HCT116 (cell line): ENCODE measurements at regions not wholly inside any gene's neighbourhood (a gene's known extent, or its start where the extent isn't known, plus 50 kb on each side); places are given as distances from the start of the nearest gene placed in this dataset.

Experiments used
- ATAC-seq: fragments of 200-7000 bp; cut with Tn5 transposase; 2 replicates; pipeline ENCODE4 v1.9.1; 2020; ENCODE audit warnings: mild to moderate bottlenecking, moderate library complexity
- BruUV-seq: library from RNA; stranded (reverse); fragments of 400-500 nt; replicated peaks from 2 replicates; lab custom pipeline; 2021; lab: Mats Ljungman, UMichigan
- CTCF ChIA-PET: fragments of 300-600 bp; sonication (Branson Sonifier 250); formaldehyde crosslinking; loops from one replicate; lab custom pipeline; 2021; ENCODE audit warnings: antibody characterized with exemption; lab: Charles Lee
- POLR2A ChIA-PET: fragments of 300-600, 350-600 bp; sonication (Branson Sonifier 250); formaldehyde crosslinking; loops from one replicate; lab custom pipeline; 2021; ENCODE audit warnings: antibody characterized with exemption; lab: Charles Lee
- RAD21 ChIA-PET, 2 experiments: fragments of 300-600 bp; sonication (Branson Sonifier 250); formaldehyde crosslinking; loops; one replicate each; lab custom pipeline; 2023; ENCODE audit warnings: low total read pairs in 2 of 2; ENCODE audit not compliant: uncharacterized antibody in 2 of 2, unreplicated experiment in 2 of 2, low non-redundant PET in 1 of 2; lab: Charles Lee
- DNase-seq: peaks from one replicate; pipeline ENCODE4 v3.0.0-alpha.2; 2010; ENCODE audit warnings: low read depth, low spot score
- H2AFZ ChIP-seq: fragments of 200-600 bp; shearing (Covaris generic), sonication (generic); 2 replicates; pipeline ENCODE4 v1.6.1; 2017; ENCODE audit warnings: low read depth, mixed run types, mixed read lengths, antibody characterized with exemption, low read length; ENCODE audit not compliant: poor library complexity, severe bottlenecking
- H3K27ac ChIP-seq: 2 replicates; pipeline ENCODE4 v1.5.1; 2012; ENCODE audit warnings: low read depth, low read length
- H3K27me3 ChIP-seq: fragments of 200-600 bp; sonication (generic); 2 replicates; pipeline ENCODE4 v1.6.1; 2016; ENCODE audit warnings: mixed run types, low read length, mixed read lengths; ENCODE audit not compliant: insufficient read depth
- H3K36me3 ChIP-seq, 2 experiments: fragments of 200-500 bp in 1 of 2; fragments of 200-600 bp in 1 of 2; sonication (Bioruptor generic) in 1 of 2; sonication (generic) in 1 of 2; 2 replicates each; pipeline versions ENCODE4 v1.5.1 to v1.6.1; 2014 to 2016; ENCODE audit warnings: low read length in 2 of 2, inconsistent platforms in 1 of 2, mixed read lengths in 1 of 2, mixed run types in 1 of 2; ENCODE audit not compliant: insufficient read depth in 2 of 2, control insufficient read depth in 1 of 2
- H3K4me1 ChIP-seq, 2 experiments: fragments of 200-600 bp in 1 of 2; sonication (generic) in 1 of 2; 2 replicates each; pipeline versions ENCODE4 v1.5.1 to v1.6.1; 2012 to 2017; ENCODE audit warnings: low read length in 2 of 2, inconsistent platforms in 1 of 2, mild to moderate bottlenecking in 1 of 2, mixed read lengths in 1 of 2, mixed run types in 1 of 2, moderate library complexity in 1 of 2; ENCODE audit not compliant: insufficient read depth in 2 of 2, control insufficient read depth in 1 of 2
- H3K4me2 ChIP-seq: fragments of 200-600 bp; sonication (generic); 2 replicates; pipeline ENCODE4 v1.6.1; 2017; ENCODE audit warnings: mixed run types, low read length, mixed read lengths
- H3K4me3 ChIP-seq, 2 experiments: fragments of 200-600 bp in 1 of 2; sonication (generic) in 1 of 2; replicated peaks in 1 of 2; 2 replicates each; pipeline ENCODE4 v1.5.1; 2011 to 2016; ENCODE audit warnings: low read length in 2 of 2, control low read depth in 1 of 2, low read depth in 1 of 2, mild to moderate bottlenecking in 1 of 2, mixed read lengths in 1 of 2, mixed run types in 1 of 2
- H3K79me2 ChIP-seq: fragments of 200-600 bp; sonication (generic); 2 replicates; pipeline ENCODE4 v1.6.1; 2017; ENCODE audit warnings: mild to moderate bottlenecking, mixed run types, low read length, moderate library complexity, mixed read lengths; ENCODE audit not compliant: insufficient read depth
- H3K9ac ChIP-seq: fragments of 200-600 bp; sonication (generic); 2 replicates; pipeline ENCODE4 v1.6.1; 2016; ENCODE audit warnings: low read length, mixed read lengths
- H3K9me2 ChIP-seq: fragments of 200-600 bp; sonication (generic), shearing (Covaris generic); 2 replicates; pipeline ENCODE4 v1.6.1; 2017; ENCODE audit warnings: mixed run types, mild to moderate bottlenecking, moderate library complexity; ENCODE audit not compliant: insufficient read depth
- H3K9me3 ChIP-seq, 2 experiments: fragments of 200-500 bp in 1 of 2; fragments of 200-600 bp in 1 of 2; sonication (Bioruptor generic) in 1 of 2; sonication (generic) in 1 of 2; 2 replicates each; pipeline ENCODE4 v1.6.1; 2014 to 2017; ENCODE audit warnings: low read length in 2 of 2, mixed read lengths in 2 of 2, inconsistent platforms in 1 of 2, low read depth in 1 of 2, mild to moderate bottlenecking in 1 of 2, mixed run types in 1 of 2, moderate library complexity in 1 of 2; ENCODE audit not compliant: control insufficient read depth in 1 of 2, insufficient read depth in 1 of 2
- H4K20me1 ChIP-seq: fragments of 200-600 bp; sonication (generic), shearing (Covaris generic); 2 replicates; pipeline ENCODE4 v1.6.1; 2017; ENCODE audit warnings: mixed run types, mild to moderate bottlenecking, moderate library complexity; ENCODE audit not compliant: insufficient read depth
- CEBPB ChIP-seq: IDR thresholded peaks from 2 replicates; pipeline ENCODE4 v1.6.1; 2012; ENCODE audit warnings: low read depth
- EGR1 ChIP-seq: IDR thresholded peaks from 2 replicates; pipeline ENCODE4 v1.6.1; 2012; ENCODE audit warnings: low read depth
- EZH2 ChIP-seq: fragments of 200-600 bp; sonication (generic); IDR thresholded peaks from 2 replicates; pipeline ENCODE4 v1.6.1; 2017; ENCODE audit warnings: antibody characterized with exemption, mixed run types
- EZH2phosphoT487 ChIP-seq: fragments of 200-600 bp; IDR thresholded peaks from 2 replicates; pipeline ENCODE4 v1.6.1; 2018; ENCODE audit warnings: antibody characterized with exemption, borderline replicate concordance
- FOSL1 ChIP-seq: IDR thresholded peaks from 2 replicates; pipeline ENCODE4 v1.6.1; 2012; ENCODE audit warnings: low read depth
- JUND ChIP-seq: IDR thresholded peaks from 2 replicates; pipeline ENCODE4 v1.6.1; 2012
- MAX ChIP-seq: IDR thresholded peaks from 2 replicates; pipeline ENCODE4 v1.6.1; 2012
- POLR2A ChIP-seq: IDR thresholded peaks from 2 replicates; pipeline ENCODE4 v1.7.0; 2011; ENCODE audit warnings: borderline replicate concordance; ENCODE audit not compliant: insufficient read depth, insufficient read length; ENCODE audit errors: extremely low read depth
- REST ChIP-seq: IDR thresholded peaks from 2 replicates; pipeline ENCODE4 v1.6.1; 2012; ENCODE audit warnings: low read depth
- SP1 ChIP-seq: IDR thresholded peaks from 2 replicates; pipeline ENCODE4 v1.6.1; 2012; ENCODE audit warnings: low read depth
- SRF ChIP-seq: IDR thresholded peaks from 2 replicates; pipeline ENCODE4 v1.6.1; 2012; ENCODE audit warnings: low read depth
- TCF7L2 ChIP-seq: IDR thresholded peaks from 2 replicates; pipeline ENCODE4 v1.7.0; 2011; ENCODE audit warnings: borderline replicate concordance, inconsistent platforms; ENCODE audit not compliant: insufficient read depth, insufficient read length; ENCODE audit errors: extremely low read depth
- ZBTB33 ChIP-seq: IDR thresholded peaks from 2 replicates; pipeline ENCODE4 v1.6.1; 2011; ENCODE audit warnings: mild to moderate bottlenecking, low read length, moderate library complexity; ENCODE audit not compliant: insufficient replicate concordance; ENCODE audit errors: extremely low read depth
- intact Hi-C: fragments of 100-400 bp; cut with micrococcal nuclease; formaldehyde crosslinking; loops from 2 replicates; pipeline ENCODE4 v1.10.0; 2022

- no TSS peak for BruUV-seq
- RAD21 ChIA-PET: no interaction called here
- CTCF ChIA-PET: no interaction called here
- no peak overlapping the region for H3K9ac ChIP-seq
- no peaks in the 10 kb centered on the region for H3K9me3 ChIP-seq
- ATAC-seq (no peak), DNase-seq (no peak)
- no peaks in the 10 kb centered on the region for H3K4me1 ChIP-seq
- no peak overlapping the region for H3K4me2 ChIP-seq
- intact Hi-C loops: no loop called here
- H3K27ac ChIP-seq: no peak overlapping the region
- H3K4me3 ChIP-seq: no peak overlapping the region
- H3K79me2 ChIP-seq: no peaks in the 10 kb centered on the region
- no peaks in the 10 kb centered on the region for H4K20me1 ChIP-seq
- TF ChIP-seq EZH2: no peak
- no peak for TF ChIP-seq JUND
- no peak for TF ChIP-seq SRF
- no peak for TF ChIP-seq EZH2phosphoT487
- no peak for TF ChIP-seq EGR1
- TF ChIP-seq, all 23 proteins: peak for 0
- no peaks in the 10 kb centered on the region for H3K27me3 ChIP-seq
- no peaks in the 10 kb centered on the region for H3K9me2 ChIP-seq
- H3K36me3 ChIP-seq: no peaks in the 10 kb centered on the region
- H2AFZ ChIP-seq: no peak overlapping the region
- POLR2A ChIA-PET: no interaction called here
Measured at GRCh38 chr7:126223729-126224128, 1029.0 kb downstream of the GRM8 start.

GRCh38 chr7:126222782-126223181, 1030.0 kb downstream of the GRM8 start:
- no TSS peak for BruUV-seq
- TF ChIP-seq ZBTB33: no peak
- TF ChIP-seq REST: no peak
- no peak for TF ChIP-seq POLR2A
- no peak for TF ChIP-seq EZH2phosphoT487
- no peak for TF ChIP-seq TCF7L2
- TF ChIP-seq FOSL1: no peak
- TF ChIP-seq MAX: no peak
- TF ChIP-seq SP1: no peak
- no peak for TF ChIP-seq JUND
- no peak for TF ChIP-seq CEBPB
- RAD21 ChIA-PET: no interaction called here

More at GRCh38 chr7:126222782-126223181, 1030.0 kb downstream of the GRM8 start:
- no peaks in the 10 kb centered on the region for H4K20me1 ChIP-seq
- H3K36me3 ChIP-seq: no peaks in the 10 kb centered on the region
- H3K9me3 ChIP-seq: no peaks in the 10 kb centered on the region
- no peak overlapping the region for H3K9ac ChIP-seq
- CTCF ChIA-PET: no interaction called here
- no peaks in the 10 kb centered on the region for H3K79me2 ChIP-seq
- ATAC-seq (no peak), DNase-seq (no peak)
- H3K27me3 ChIP-seq: no peaks in the 10 kb centered on the region
- no peak overlapping the region for H2AFZ ChIP-seq
- H3K4me1 ChIP-seq: no peaks in the 10 kb centered on the region
- H3K9me2 ChIP-seq: no peaks in the 10 kb centered on the region
- POLR2A ChIA-PET: no interaction called here
- intact Hi-C loops: no loop called here
- no peak overlapping the region for H3K4me2 ChIP-seq
- no peak overlapping the region for H3K4me3 ChIP-seq
- H3K27ac ChIP-seq: no peak overlapping the region
